Transverse colon (tissue), 3 donors: ENCODE measurements at regions not wholly inside any gene's neighbourhood (a gene's known extent, or its start where the extent isn't known, plus 50 kb on each side); places are given as distances from the start of the nearest gene placed in this dataset.

ENCODE experiments used
- CTCF ChIP-seq, 5 experiments: fragments of 200-600 bp in 3 of 5; fragments of 450-650 bp in 2 of 5; sonication (generic) in 3 of 5; IDR thresholded peaks; 1 replicate in 2 of 5; 2 replicates in 3 of 5; pipeline ENCODE4 v1.5.1; 2016 to 2017; ENCODE audit warnings: antibody characterized with exemption in 5 of 5, inconsistent platforms in 3 of 5, mild to moderate bottlenecking in 2 of 5, moderate library complexity in 1 of 5
- POLR2A ChIP-seq: fragments of 450-650 bp; IDR thresholded peaks from one replicate; pipeline ENCODE4 v1.6.1; 2016; ENCODE audit warnings: antibody characterized with exemption, mild to moderate bottlenecking, moderate library complexity

- TF ChIP-seq CTCF (IDR thresholded peaks at IDR 0.05) (no peak), POLR2A (no peak)
Observed at GRCh38 chr10:117684046-117684610, 141.6 kb downstream of the EMX2 start.
